ENCODE measurements at regions not wholly inside any gene's neighbourhood (a gene's known extent, or its start where the extent isn't known, plus 50 kb on each side); places are given as distances from the start of the nearest gene placed in this dataset.

- TF ChIP-seq CTCF (IDR thresholded peaks at IDR 0.05) (no peak), EP300 (IDR thresholded peaks at IDR 0.05) (no peak)
Measured at GRCh38 chr5:173498286-173498685, 118.2 kb downstream of the BOD1 start.
